HuH-7 (cell line): ENCODE measurements at regions not wholly inside any gene's neighbourhood (a gene's known extent, or its start where the extent isn't known, plus 50 kb on each side); places are given as distances from the start of the nearest gene placed in this dataset.
"Not testable (repeated sequence)": the region's sequence is repeated elsewhere in the genome, so short reads cannot be mapped to it uniquely, and the experiment has no call there.

ENCODE experiments used
- DNase-seq: peaks from one replicate; pipeline ENCODE4 v3.0.0; 2011; ENCODE audit warnings: low spot score

DNA sequence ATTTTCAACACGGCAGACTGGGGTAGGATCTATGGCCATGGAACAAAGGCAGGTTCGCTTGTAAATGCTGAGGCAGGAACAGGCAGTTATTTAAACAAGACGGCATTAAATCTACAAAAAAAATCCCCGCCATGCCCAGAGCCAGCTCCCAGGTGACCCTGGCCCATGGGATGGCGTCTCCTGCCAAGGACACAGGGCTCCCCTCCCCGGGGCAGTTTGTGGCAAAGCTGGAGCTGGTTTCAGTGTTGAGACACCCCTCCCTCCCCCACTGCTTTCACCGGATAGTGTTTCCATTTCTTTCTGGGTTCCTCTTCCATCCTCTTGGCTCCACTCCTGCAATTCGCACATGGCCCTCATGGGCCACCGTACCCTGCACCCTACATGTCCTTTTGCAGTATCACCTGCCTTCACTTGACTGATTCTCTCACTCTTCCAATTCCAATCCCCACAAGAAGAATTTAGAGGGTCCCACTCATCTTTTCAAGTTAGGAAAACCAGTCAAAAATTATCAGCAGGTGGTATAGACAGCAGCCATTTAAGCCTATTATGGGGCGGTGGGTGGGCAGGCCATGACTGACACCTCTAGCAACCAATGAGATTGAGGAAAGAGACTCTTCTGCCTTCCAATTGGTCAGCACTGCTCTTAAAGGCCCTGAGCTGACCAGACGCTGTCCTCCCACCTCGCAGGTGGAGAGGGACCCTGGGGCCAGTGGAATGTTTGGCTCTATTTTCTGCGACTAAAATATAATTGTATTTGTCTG lies 52.0 kb downstream of the OLIG1 start:
- DNase-seq = no peak

- DNase-seq = no peak
Observed at GRCh38 chr21:33122507-33122906, 52.6 kb downstream of the OLIG1 start.

- no peak for DNase-seq
Observed at GRCh38 chr21:33123374-33124123, 53.6 kb downstream of the OLIG1 start.

- DNase-seq = no peak
Observed at GRCh38 chr21:33124889-33125288, 54.9 kb downstream of the OLIG1 start.

- DNase-seq = no peak
Observed at GRCh38 chr21:33125680-33126375, 55.9 kb downstream of the OLIG1 start.

DNA sequence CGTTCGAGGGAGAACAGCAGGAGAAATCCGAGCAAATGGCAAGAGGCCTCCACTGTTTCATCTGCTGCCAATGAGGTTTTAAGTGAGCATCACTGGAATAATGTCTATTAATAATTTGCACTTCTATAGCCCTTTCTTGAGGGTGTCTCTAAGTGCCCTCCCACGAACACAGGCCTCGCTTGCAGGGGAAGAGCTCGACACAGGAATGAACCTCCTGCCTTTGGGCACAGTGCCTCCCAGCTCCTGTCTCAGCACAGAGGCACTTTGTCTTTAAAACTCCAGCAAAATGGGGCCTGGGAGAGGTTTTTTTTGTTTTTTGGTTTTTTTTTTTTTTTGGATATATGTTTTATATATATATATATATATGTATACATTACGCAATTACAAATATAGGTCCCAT lies 56.6 kb downstream of the OLIG1 start:
- DNase-seq = no peak

DNA sequence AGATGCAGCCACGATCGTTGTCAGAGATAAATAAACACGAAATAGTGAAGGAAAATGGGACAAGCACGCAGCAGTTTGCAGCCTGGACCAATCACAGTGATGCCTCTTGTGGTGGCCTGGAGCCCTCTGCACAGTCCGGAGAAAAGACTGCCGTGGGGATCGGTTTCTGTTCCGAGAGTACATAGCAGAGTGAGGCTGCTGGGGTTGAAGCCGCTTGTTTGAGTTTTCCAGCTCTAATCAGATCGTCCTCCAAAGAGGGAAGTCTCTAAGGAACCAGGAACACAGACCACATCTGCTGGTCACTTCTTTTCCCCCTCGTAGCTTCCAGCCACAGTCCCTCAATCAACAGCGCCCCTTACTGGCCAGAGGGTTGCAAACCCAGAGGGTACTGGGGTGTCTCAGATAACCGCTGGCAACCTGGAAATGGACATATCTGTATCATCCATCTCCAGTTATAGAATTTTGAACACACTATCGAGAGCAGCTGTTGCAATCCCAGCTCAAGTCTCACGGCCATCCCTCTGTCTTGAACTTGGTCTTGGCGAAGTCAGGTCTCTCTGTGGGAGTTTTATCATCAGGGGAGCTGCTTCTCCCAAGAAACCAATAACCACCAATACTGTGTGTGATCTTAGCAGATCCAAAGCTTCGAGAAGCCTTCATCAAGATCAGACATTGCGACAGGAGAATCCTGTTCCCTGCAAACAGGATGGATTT lies 57.4 kb downstream of the OLIG1 start:
- peak; percentile 71 for DNase-seq

DNA sequence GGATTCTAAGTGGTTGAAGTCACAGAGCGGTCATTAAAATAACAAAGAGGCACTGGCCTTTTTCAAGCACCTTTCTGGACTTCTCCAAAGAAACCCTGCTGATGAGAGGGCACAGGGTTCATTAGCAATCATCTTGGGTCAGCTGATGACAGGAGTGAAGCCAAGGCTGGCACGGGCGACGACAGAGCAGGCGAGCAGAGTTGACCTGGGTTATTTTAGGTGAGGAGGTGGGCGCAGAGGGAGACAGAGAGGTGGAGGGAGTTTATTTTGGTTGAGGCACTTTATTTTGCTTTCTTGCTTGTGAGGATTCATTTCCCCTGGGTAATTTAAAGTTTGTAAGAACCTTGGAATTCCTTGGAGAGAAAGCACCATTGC lies 57.9 kb downstream of the OLIG1 start:
- DNase-seq = no peak

- DNase-seq = no peak
Observed at GRCh38 chr21:33128538-33128937, 58.6 kb downstream of the OLIG1 start.

- DNase-seq = no peak
Observed at GRCh38 chr21:33132054-33132453, 62.1 kb downstream of the OLIG1 start.

DNA sequence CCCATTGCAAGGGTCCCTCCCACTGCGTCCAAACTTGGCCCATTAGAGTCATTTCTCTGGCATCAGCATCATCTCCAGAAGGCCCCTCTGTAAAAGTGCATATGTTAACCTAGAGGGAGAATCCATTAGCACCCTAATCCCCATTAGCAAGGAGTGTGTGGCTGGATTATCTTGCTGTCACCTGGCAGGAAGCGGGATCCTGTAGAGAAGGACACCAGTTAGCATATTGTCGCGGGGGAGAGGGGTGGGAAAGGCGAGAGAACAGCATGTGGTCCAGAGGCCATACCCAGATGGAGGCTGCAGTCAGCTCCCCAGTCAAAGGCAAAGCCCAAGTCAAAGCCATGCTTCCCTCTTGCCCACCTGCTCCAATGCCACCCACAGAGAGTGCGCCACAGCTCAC lies 64.0 kb downstream of the OLIG1 start:
- DNase-seq = no peak

DNA sequence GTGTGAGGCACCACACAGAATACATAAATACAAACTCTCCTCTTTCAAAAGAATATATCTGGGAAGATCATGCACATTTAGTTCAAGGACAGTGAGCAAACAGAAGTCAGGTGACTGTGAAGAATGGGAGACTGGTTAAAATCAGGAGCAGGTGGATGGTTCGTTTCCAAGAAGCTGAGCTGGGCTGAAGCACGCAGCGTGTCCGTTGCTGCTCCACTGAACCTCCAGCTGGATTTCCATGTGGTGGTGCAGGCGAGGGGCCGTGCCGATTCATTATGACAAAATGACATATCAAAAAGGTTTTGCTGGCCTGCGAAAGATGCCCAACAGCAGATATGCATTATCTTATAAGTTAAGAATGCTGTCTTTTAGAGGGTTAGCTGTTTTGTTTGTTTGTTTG lies 66.0 kb downstream of the OLIG1 start:
- DNase-seq = no peak

DNA sequence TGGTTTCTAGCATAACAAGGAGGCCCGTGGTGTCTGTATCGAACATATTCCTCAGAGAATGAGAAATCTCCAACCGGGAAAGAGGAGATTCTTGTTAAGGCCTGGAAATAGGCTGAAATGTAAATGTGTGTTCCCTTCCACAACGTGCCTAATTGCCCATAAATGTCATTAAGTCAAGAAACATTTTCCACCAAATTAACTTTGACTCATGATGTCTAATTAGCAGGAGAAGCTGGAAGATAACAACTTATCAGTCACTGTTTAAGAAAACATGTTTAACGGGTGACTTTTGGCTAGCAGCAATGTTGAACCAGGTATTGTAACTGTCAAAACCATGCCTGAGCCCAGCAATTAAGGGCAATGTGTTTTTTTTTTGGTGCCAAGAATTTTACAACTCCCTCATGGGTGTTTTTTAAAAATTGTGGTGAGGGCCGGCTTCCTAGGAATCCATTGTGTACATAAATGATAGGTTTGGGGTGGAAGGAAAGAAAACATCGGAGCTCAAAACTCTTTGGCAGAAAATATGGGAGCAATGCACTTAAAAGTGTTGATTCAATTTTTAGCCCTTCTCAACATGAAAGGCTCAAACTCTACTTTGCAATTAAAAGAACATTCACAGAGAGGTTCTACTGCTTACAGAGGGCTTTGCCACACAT lies 67.0 kb downstream of the OLIG1 start:
- DNase-seq = no peak

GRCh38 chr21:33139084-33139483 lies 69.1 kb downstream of the OLIG1 start:
- DNase-seq = no peak

GRCh38 chr21:33140288-33140687 lies 70.3 kb downstream of the OLIG1 start:
- no peak for DNase-seq

DNA sequence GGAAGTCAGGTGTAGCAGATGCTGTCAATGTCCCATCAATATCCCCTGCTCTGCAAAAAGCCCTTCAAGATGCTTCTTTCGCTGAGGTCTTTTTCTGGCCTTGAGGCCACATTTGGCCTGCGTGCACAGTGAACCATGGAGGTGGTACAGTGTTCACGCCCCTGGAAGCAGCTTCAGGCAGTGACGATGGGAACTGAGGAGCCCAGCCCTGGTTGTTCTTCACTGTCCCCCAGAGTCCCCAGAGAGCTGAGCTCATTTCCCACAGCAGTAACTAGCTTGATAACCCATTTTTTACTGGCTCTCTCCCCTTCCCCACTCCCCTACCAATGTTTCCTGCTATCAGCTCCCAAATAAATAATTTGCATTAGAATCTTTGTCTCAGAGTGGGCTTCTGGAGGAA lies 76.5 kb downstream of the OLIG1 start:
- no peak for DNase-seq

GRCh38 chr21:33149181-33149580 lies 79.2 kb downstream of the OLIG1 start:
- DNase-seq = no peak

DNA sequence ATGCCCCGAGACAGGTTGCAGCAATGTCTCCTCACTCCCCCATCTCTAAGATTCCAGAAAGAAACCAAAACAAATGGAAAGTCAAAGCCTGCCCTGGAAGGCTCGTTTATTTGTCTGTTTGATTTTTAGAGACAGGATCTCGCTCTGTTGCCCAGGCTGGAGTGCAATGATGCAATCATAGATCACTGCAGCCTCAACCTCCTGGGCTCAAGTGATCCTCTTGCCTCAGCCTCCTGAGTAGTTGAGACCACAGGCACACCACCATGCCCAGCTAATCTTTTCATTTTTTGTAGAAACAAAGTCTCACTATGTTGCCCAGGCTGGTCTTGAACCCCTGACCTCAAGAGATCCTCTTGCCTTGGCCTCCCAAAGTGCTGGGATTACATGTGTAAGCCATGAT lies 78.8 kb upstream of the IFNAR2 start:
- DNase-seq = not testable (repeated sequence)

DNA sequence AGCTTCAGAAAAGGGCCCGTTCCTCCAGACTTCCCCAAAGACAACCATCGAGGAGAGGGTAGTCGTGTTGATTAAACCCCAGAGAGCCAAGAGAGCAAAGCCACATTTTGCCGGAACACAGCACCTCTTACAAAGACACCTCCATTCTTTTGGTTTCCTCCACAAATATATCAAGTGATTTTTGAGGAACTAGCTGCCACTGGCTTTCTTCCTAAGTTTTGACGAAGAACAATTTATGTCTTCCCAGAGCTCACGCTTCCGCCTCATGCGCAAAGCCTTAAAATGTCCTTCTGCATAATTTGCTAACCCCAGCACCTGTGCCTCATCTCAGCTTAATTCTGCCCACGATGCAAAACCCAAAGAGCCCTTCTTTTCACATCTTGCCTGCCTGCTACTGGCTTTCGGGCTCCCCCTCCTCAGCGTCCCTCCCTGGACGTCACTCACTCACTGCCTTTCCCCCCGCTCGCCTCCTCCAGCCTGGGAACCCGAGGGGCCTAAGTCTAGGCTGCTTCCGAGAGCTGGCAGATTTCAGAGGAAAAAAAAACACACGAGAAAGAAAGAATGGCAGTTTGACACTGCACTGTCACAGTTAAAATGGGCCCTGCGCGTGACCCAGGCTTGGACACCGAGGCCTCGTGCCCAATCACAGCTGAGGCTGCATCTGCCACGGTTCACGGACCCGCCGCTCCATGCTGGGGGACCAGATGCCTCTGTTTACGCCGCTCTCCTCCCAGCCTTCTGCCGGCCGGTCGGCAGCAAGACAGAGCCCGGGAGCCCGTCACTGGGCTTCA lies 77.6 kb upstream of the IFNAR2 start:
- DNase-seq = no peak

DNA sequence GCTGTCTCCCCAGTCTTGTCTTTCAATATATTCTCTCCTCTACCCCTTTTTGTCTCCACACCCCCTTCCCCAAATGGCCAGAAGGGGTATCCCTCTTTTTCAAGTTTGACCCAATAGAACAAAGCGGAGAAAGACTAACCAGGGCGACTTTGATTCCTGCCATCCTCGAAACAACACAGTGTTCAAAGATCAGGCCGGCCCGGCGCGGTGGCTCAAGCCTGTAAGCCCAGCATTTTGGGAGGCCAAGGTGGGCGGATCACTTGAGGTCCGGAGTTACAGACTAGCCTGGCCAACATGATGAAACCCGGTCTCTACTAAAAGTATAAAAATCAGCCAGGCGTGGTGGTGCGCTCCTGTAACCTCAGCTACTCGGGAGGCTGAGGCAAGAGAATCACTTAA lies 77.0 kb upstream of the IFNAR2 start:
- DNase-seq = no peak

GRCh38 chr21:33155005-33155404 lies 74.7 kb upstream of the IFNAR2 start:
- DNase-seq = no peak
